HUES48 (cell line): ENCODE measurements at regions not wholly inside any gene's neighbourhood (a gene's known extent, or its start where the extent isn't known, plus 50 kb on each side); places are given as distances from the start of the nearest gene placed in this dataset.

Experiments
- H3K27ac ChIP-seq: one replicate; pipeline ENCODE4 v1.7.0; 2013; ENCODE audit warnings: low read depth, low read length, inconsistent platforms
- H3K27me3 ChIP-seq: 2 replicates; pipeline ENCODE4 v1.6.1; 2013; ENCODE audit warnings: mild to moderate bottlenecking, low read length; ENCODE audit not compliant: control insufficient read depth, insufficient read depth
- H3K36me3 ChIP-seq: 2 replicates; pipeline ENCODE4 v1.6.1; 2013; ENCODE audit warnings: low read length; ENCODE audit not compliant: control insufficient read depth, insufficient read depth
- H3K4me1 ChIP-seq: 2 replicates; pipeline ENCODE4 v1.6.1; 2013; ENCODE audit warnings: mild to moderate bottlenecking, low read length; ENCODE audit not compliant: control insufficient read depth, insufficient read depth
- H3K4me3 ChIP-seq: 2 replicates; pipeline ENCODE4 v1.5.1; 2013; ENCODE audit warnings: mild to moderate bottlenecking, low read depth, low read length
- H3K9ac ChIP-seq: 2 replicates; pipeline ENCODE4 v1.6.1; 2013; ENCODE audit warnings: mild to moderate bottlenecking, low read depth, low read length, moderate library complexity
- H3K9me3 ChIP-seq: 2 replicates; pipeline ENCODE4 v1.6.1; 2013; ENCODE audit warnings: low read length; ENCODE audit not compliant: control insufficient read depth, insufficient read depth

GRCh38 chr6:80446454-80447045 is 340.1 kb downstream of the BCKDHB start:
- H3K9me3 ChIP-seq = peaks cover 10% of the 10 kb centered on the region; the same call in 1 of the 2 replicates
- H3K9ac ChIP-seq = no peak overlapping the region
- H3K27ac ChIP-seq = no peak overlapping the region
- H3K4me1 ChIP-seq = no peaks in the 10 kb centered on the region
- no peaks in the 10 kb centered on the region for H3K27me3 ChIP-seq
- H3K36me3 ChIP-seq = no peaks in the 10 kb centered on the region
- no peak overlapping the region for H3K4me3 ChIP-seq

DNA sequence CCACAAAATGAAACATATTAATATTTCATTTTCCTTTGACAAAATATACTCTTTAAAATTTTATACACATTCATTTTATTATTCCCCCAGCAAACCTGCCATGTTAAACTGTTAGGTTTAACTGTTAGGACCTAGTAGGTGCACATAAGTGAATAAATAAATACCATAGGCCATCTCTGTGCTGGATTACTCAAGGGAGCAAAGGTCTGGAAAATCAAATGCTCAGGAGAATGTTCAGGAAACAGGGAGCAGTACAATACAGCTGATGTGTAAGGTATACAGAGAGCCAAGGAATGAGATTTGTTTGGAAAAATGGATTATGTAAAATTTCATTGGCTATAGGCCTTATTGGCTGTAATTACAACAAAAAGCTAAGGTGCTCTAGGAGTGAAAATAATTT is 339.3 kb downstream of the BCKDHB start:
- Histone ChIP-seq H3K27me3 (no peaks in the 10 kb centered on the region), H3K4me3 (no peak overlapping the region), H3K36me3 (no peaks in the 10 kb centered on the region), H3K27ac (no peak overlapping the region), H3K4me1 (no peaks in the 10 kb centered on the region), H3K9ac (no peak overlapping the region), H3K9me3 (peaks cover 10% of the 10 kb centered on the region; the same call in 1 of the 2 replicates)

GRCh38 chr6:80442366-80442765 is 335.9 kb downstream of the BCKDHB start:
- Histone ChIP-seq H3K4me3 (no peak overlapping the region), H3K27ac (no peak overlapping the region), H3K9me3 (peaks cover 6% of the 10 kb centered on the region; the same call in 1 of the 2 replicates), H3K9ac (no peak overlapping the region), H3K36me3 (no peaks in the 10 kb centered on the region), H3K27me3 (no peaks in the 10 kb centered on the region), H3K4me1 (peaks cover 18% of the 10 kb centered on the region)

DNA sequence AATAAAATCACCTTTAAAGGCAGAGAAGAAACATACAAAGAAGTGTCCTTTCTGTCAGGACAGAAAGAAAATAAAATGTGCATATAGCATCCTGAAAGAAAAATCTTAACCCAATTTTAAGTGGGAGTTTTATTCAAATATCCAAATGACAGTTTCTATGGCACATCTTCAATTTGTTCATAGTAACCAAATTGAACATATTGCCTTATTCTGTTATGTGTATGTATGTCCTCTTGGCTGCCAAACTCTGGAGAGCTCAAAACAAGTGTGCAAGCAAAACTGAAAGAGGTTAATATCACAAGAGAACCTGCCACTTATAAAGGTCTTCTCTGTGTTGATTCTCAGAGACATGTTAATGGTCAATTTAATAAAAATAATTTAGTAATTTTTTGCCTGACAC is 334.7 kb downstream of the BCKDHB start:
- Histone ChIP-seq H3K4me3 (no peak overlapping the region), H3K27me3 (no peaks in the 10 kb centered on the region), H3K4me1 (peaks cover 21% of the 10 kb centered on the region), H3K9ac (no peak overlapping the region), H3K9me3 (peaks cover 5% of the 10 kb centered on the region; the same call in 1 of the 2 replicates), H3K36me3 (no peaks in the 10 kb centered on the region), H3K27ac (no peak overlapping the region)

GRCh38 chr6:80440496-80441115 is 334.1 kb downstream of the BCKDHB start:
- no peaks in the 10 kb centered on the region; the same call in 1 of the 2 replicates for H3K9me3 ChIP-seq
- no peak overlapping the region for H3K27ac ChIP-seq
- peaks cover 21% of the 10 kb centered on the region for H3K4me1 ChIP-seq
- no peak overlapping the region for H3K4me3 ChIP-seq
- H3K36me3 ChIP-seq = no peaks in the 10 kb centered on the region
- H3K27me3 ChIP-seq = no peaks in the 10 kb centered on the region
- no peak overlapping the region for H3K9ac ChIP-seq

DNA sequence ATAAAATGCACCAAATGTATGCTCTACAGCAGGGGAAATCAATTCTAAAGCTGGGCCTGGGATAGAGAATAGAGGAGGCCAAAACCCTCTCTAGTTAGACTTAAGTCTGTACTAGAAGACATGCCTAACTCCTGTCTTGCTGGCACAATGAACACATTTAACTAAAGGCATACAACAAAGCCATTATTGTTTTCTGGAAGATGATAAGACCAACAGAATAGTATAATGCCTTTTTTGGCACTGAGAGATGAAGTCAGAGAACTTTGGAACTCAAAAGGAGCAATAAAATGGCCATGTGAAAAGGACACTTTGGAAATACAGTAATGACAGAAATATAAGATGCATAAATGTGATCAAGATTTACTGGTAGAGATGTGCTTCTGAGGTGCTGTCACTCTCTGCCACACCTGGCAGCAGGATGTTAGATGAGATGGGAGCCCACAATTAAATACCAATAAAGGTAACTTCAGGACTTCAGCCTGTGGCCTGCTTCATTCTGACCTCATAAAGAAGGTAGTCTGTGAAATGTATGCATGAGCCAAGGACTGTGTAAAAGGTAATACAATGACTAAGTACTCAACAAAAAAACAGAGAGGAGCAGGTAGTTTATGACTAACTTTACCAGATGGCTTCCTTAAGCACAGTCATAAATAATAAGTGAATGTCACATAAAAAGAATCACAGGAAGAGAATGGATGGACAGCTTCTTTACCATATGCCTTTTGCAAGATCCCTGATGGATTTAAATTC is 333.4 kb downstream of the BCKDHB start:
- H3K9ac ChIP-seq = no peak overlapping the region
- no peak overlapping the region for H3K27ac ChIP-seq
- peaks cover 21% of the 10 kb centered on the region for H3K4me1 ChIP-seq
- H3K4me3 ChIP-seq = no peak overlapping the region
- H3K36me3 ChIP-seq = no peaks in the 10 kb centered on the region
- no peaks in the 10 kb centered on the region for H3K9me3 ChIP-seq
- H3K27me3 ChIP-seq = no peaks in the 10 kb centered on the region

DNA sequence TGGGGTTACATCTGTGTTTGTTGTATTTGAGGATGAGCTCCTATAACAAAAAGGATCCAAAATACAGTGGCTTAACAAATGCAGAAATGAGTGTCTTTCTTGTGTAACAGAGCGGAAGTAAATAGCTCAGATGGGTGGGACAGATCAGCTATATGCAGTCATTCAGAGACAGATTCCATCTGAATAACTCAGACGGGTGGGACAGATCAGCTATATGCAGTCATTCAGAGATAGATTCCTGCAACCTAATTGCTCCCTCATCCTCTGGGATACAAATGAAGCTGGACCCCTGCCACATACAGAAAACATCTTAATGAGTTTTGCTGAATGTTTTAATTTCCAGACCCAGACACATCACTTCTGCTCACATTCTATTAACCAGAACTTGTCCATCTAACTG is 332.3 kb downstream of the BCKDHB start:
- Histone ChIP-seq H3K4me3 (no peak overlapping the region; the same call in 1 of the 2 replicates), H3K9me3 (no peaks in the 10 kb centered on the region), H3K27me3 (no peaks in the 10 kb centered on the region), H3K36me3 (no peaks in the 10 kb centered on the region), H3K27ac (no peak overlapping the region), H3K4me1 (peaks cover 24% of the 10 kb centered on the region), H3K9ac (no peak overlapping the region)

DNA sequence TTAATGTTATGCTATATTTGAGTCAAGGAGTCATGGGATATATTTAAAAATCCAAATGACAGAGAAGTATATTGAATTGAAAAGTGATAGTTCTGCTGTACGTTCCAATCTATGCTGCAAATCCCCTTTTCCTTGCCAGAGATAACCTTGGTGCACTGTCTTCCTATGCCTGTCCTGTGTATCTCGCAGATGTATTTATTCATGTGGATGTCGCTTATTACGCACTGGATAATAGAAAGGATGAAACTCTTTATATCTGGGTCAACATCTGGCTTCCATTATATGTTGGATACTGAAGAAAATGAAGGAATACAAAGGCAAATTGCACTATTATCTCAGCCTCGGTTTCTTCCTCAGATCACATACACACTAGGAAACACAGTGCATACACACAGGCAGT is 331.3 kb downstream of the BCKDHB start:
- Histone ChIP-seq H3K4me1 (peaks cover 28% of the 10 kb centered on the region), H3K27me3 (no peaks in the 10 kb centered on the region), H3K9ac (no peak overlapping the region), H3K36me3 (no peaks in the 10 kb centered on the region), H3K27ac (no peak overlapping the region), H3K9me3 (no peaks in the 10 kb centered on the region), H3K4me3 (no peak overlapping the region)

GRCh38 chr6:80437221-80437620 is 330.8 kb downstream of the BCKDHB start:
- H3K9ac ChIP-seq = no peak overlapping the region
- no peaks in the 10 kb centered on the region for H3K27me3 ChIP-seq
- H3K4me1 ChIP-seq = peaks cover 28% of the 10 kb centered on the region
- H3K27ac ChIP-seq = no peak overlapping the region
- no peak overlapping the region for H3K4me3 ChIP-seq
- no peaks in the 10 kb centered on the region for H3K36me3 ChIP-seq
- H3K9me3 ChIP-seq = no peaks in the 10 kb centered on the region

DNA sequence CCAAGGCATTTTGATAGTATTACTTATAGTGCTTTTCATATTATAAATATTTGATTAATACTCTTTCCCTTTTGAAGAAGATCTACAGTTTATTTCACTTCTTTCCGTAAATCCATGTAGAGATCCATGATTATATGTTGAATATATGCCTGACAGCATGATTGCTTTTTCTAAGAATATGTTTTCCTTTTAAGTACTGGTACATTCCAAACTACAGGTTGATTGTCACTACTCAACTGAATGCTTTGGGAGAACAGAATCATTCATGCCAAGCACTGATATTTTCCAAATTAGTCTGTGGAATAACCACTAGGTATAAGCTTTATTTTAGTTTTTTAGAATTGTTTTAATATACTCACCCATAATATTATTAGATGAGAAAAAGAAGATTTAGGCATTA is 330.2 kb downstream of the BCKDHB start:
- H3K27ac ChIP-seq = no peak overlapping the region
- H3K4me1 ChIP-seq = peaks cover 28% of the 10 kb centered on the region
- no peaks in the 10 kb centered on the region for H3K9me3 ChIP-seq
- H3K27me3 ChIP-seq = no peaks in the 10 kb centered on the region
- H3K36me3 ChIP-seq = no peaks in the 10 kb centered on the region
- H3K4me3 ChIP-seq = no peak overlapping the region
- H3K9ac ChIP-seq = no peak overlapping the region

GRCh38 chr6:80435457-80435856 is 329.0 kb downstream of the BCKDHB start:
- Histone ChIP-seq H3K27ac (no peak overlapping the region), H3K36me3 (no peaks in the 10 kb centered on the region), H3K27me3 (no peaks in the 10 kb centered on the region), H3K9ac (no peak overlapping the region), H3K4me3 (no peak overlapping the region), H3K4me1 (peaks cover 28% of the 10 kb centered on the region), H3K9me3 (no peaks in the 10 kb centered on the region)
